Liver (tissue), 8 donors: ENCODE measurements at regions not wholly inside any gene's neighbourhood (a gene's known extent, or its start where the extent isn't known, plus 50 kb on each side); places are given as distances from the start of the nearest gene placed in this dataset.

Source experiments
- DNase-seq: peaks from one replicate; pipeline ENCODE4 v3.0.0-alpha.2; 2017; ENCODE audit warnings: low spot score
- H3K27ac ChIP-seq, 2 donors: one replicate each; pipeline ENCODE4 v1.7.0; 2013; ENCODE audit warnings: inconsistent platforms in 2 of 2, low read length in 2 of 2, control low read depth in 1 of 2, low read depth in 1 of 2, mild to moderate bottlenecking in 1 of 2
- H3K27me3 ChIP-seq, 4 donors: one replicate each; pipeline versions ENCODE4 v1.6.1 to v1.7.0; 2013; ENCODE audit warnings: low read length in 3 of 4, inconsistent platforms in 1 of 4, mild to moderate bottlenecking in 1 of 4, moderate library complexity in 1 of 4; ENCODE audit not compliant: control insufficient read depth in 4 of 4, insufficient read depth in 4 of 4
- H3K36me3 ChIP-seq, 4 donors: one replicate each; pipeline versions ENCODE4 v1.6.1 to v1.7.0; 2013; ENCODE audit warnings: low read length in 3 of 4, mild to moderate bottlenecking in 3 of 4, low read depth in 1 of 4, moderate library complexity in 1 of 4; ENCODE audit not compliant: control insufficient read depth in 4 of 4, insufficient read depth in 3 of 4
- H3K4me1 ChIP-seq, 4 donors: one replicate each; pipeline versions ENCODE4 v1.6.1 to v1.7.0; 2013; ENCODE audit warnings: low read length in 3 of 4, mild to moderate bottlenecking in 3 of 4, moderate library complexity in 1 of 4; ENCODE audit not compliant: control insufficient read depth in 4 of 4, insufficient read depth in 4 of 4
- H3K4me3 ChIP-seq, 3 donors: one replicate each; pipeline versions ENCODE4 v1.6.1 to v1.7.0; 2013; ENCODE audit warnings: low read length in 3 of 3, control low read depth in 1 of 3, low read depth in 1 of 3, mild to moderate bottlenecking in 1 of 3
- H3K9ac ChIP-seq, 2 donors: one replicate each; pipeline ENCODE4 v1.7.0; 2013; ENCODE audit warnings: low read length in 2 of 2, mild to moderate bottlenecking in 2 of 2, moderate library complexity in 2 of 2, control low read depth in 1 of 2, low read depth in 1 of 2
- H3K9me3 ChIP-seq, 4 donors: one replicate each; pipeline versions ENCODE4 v1.6.1 to v1.7.0; 2013; ENCODE audit warnings: low read length in 3 of 4; ENCODE audit not compliant: control insufficient read depth in 4 of 4
- ATF3 ChIP-seq: IDR thresholded peaks from 2 replicates; pipeline ENCODE4 v1.6.1; 2016; ENCODE audit warnings: antibody characterized with exemption
- EGR1 ChIP-seq, 2 donors: IDR thresholded peaks; 2 replicates each; pipeline ENCODE4 v1.6.1; 2016 to 2018; ENCODE audit warnings: antibody characterized with exemption in 2 of 2, low read depth in 2 of 2
- FOXA1 ChIP-seq: IDR thresholded peaks from 2 replicates; pipeline ENCODE4 v1.6.1; 2016; ENCODE audit warnings: antibody characterized with exemption
- FOXA2 ChIP-seq: IDR thresholded peaks from 2 replicates; pipeline ENCODE4 v1.6.1; 2016; ENCODE audit warnings: antibody characterized with exemption
- GABPA ChIP-seq, 2 donors: IDR thresholded peaks in 1 of 2; conservative IDR thresholded peaks in 1 of 2; 2 replicates each; pipeline ENCODE4 v1.6.1; 2016; ENCODE audit warnings: antibody characterized with exemption in 2 of 2, mild to moderate bottlenecking in 1 of 2, moderate library complexity in 1 of 2
- HNF4A ChIP-seq, 2 donors: conservative IDR thresholded peaks; 2 replicates each; pipeline ENCODE4 v1.6.1; 2016; ENCODE audit warnings: antibody characterized with exemption in 2 of 2, mild to moderate bottlenecking in 2 of 2
- HNF4G ChIP-seq: IDR thresholded peaks from 2 replicates; pipeline ENCODE4 v1.6.1; 2016; ENCODE audit warnings: antibody characterized with exemption
- JUND ChIP-seq, 2 donors: IDR thresholded peaks; 2 replicates each; pipeline ENCODE4 v1.6.1; 2016; ENCODE audit warnings: antibody characterized with exemption in 2 of 2
- RAD21 ChIP-seq, 2 donors: IDR thresholded peaks; 2 replicates each; pipeline ENCODE4 v1.6.1; 2016; ENCODE audit warnings: antibody characterized with exemption in 2 of 2, mild to moderate bottlenecking in 2 of 2
- REST ChIP-seq: IDR thresholded peaks from 2 replicates; pipeline ENCODE4 v1.6.1; 2016; ENCODE audit warnings: antibody characterized with exemption, mild to moderate bottlenecking
- SP1 ChIP-seq: IDR thresholded peaks from 2 replicates; pipeline ENCODE4 v1.6.1; 2018; ENCODE audit warnings: antibody characterized with exemption, mild to moderate bottlenecking
- TAF1 ChIP-seq: conservative IDR thresholded peaks from 2 replicates; pipeline ENCODE4 v1.6.1; 2016; ENCODE audit warnings: antibody characterized with exemption, mild to moderate bottlenecking
- YY1 ChIP-seq: IDR thresholded peaks from 2 replicates; pipeline ENCODE4 v1.6.1; 2016; ENCODE audit warnings: antibody characterized with exemption, mild to moderate bottlenecking
- ZBTB33 ChIP-seq: IDR thresholded peaks from 2 replicates; pipeline ENCODE4 v1.6.1; 2016; ENCODE audit warnings: antibody characterized with exemption
- WGBS: extraction: QIAGEN DNeasy Blood & Tissue Kit; methylation state at CpG from one replicate; pipeline ENCODE4 v1.1.7; 2013; 5-methylcytosine and 5-hydroxymethylcytosine counted together
- TF ChIP-seq, protein P1 (sequence below): fragments of 150-350 bp; IDR thresholded peaks from 2 replicates; pipeline ENCODE4 v1.5.1; 2017; ENCODE audit warnings: improper control_type of control experiment, low read depth, low read length; ENCODE audit not compliant: missing input control
- TF ChIP-seq, protein P2 (sequence below): IDR thresholded peaks from 2 replicates; pipeline ENCODE4 v1.6.1; 2016; ENCODE audit warnings: antibody characterized with exemption
- donor health status: healthy.
- donor health status: healthy.
- donor health status: healthy.
- donor health status: healthy.
- donor health status: healthy.

DNA sequence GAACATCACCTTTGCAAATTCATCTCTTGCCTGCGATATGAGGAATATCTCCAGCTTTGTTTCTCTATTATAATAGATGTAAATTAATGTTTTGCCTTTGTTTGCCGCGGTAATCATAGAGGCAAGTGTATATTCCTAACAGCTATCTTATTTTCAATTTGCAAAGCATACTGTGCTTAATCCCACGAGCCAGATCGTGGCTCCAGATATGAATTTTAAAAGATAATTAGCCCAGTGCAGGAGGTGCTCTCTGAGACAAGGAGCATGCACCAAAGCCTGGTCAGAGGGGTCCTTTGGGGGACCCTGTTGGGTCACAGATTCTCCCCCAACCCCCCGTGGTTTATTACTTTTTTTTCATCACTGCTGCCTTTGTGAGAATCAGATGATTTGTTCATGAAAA lies 1087.5 kb downstream of the BCL11B start (continued):
- TF ChIP-seq REST (no peak), EGR1 (IDR thresholded peaks at IDR 0.05; ENCODE audit: low read depth in 2 of 2) (no peak), JUND (IDR thresholded peaks at IDR 0.05) (no peak), YY1 (no peak), SP1 (no peak), ATF3 (no peak)

DNA sequence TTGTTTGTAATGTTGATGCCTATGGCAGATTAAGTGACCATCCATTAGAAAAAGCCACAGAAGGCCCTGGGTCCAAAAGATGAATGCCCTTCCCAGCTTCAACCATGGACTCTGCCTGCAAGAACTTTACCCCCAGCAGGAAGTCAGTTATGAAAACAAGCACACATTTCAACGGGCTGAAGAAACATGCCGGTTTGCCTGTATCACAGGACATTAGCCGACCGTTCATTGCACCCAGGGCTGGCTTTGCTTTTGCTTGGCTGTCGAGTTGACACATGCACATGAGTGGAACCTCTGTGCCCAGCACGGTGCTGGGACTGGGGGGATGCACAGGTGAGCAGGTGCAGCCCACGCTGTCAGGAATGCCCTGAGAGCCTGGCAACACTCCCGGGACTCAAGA lies 1087.0 kb downstream of the BCL11B start:
- Histone ChIP-seq H3K9me3 (no peaks in the 10 kb centered on the region), H3K27ac (no peak overlapping the region), H3K36me3 (no peaks in the 10 kb centered on the region), H3K4me3 (no peak overlapping the region), H3K27me3 (peaks cover 0 to 3% (median 0%) of the 10 kb centered on the region in 4 donors), H3K9ac (no peak overlapping the region), H3K4me1 (no peaks in the 10 kb centered on the region)
- DNase-seq = no peak
- no peak for TF ChIP-seq FOXA2
- TF ChIP-seq TAF1 = no peak
- TF ChIP-seq JUND (IDR thresholded peaks at IDR 0.05) = no peak
- no peak for TF ChIP-seq EGR1 (IDR thresholded peaks at IDR 0.05; ENCODE audit: low read depth in 2 of 2)
- 51% methylated on average over 8 of the region's 8 CpGs for WGBS

- H3K27me3 ChIP-seq = peaks cover 0 to 3% (median 0%) of the 10 kb centered on the region in 4 donors
- H3K36me3 ChIP-seq = no peaks in the 10 kb centered on the region
- DNase-seq = no peak
- H3K9ac ChIP-seq = no peak overlapping the region
- 73% methylated on average over 3 of the region's 3 CpGs for WGBS
- H3K4me1 ChIP-seq = no peaks in the 10 kb centered on the region
- no peak overlapping the region for H3K27ac ChIP-seq
- TF ChIP-seq SP1 (no peak), RAD21 (IDR thresholded peaks at IDR 0.05) (no peak), JUND (IDR thresholded peaks at IDR 0.05) (no peak), FOXA2 (no peak), ZBTB33 (no peak), TAF1 (no peak), REST (no peak), ATF3 (no peak), YY1 (no peak), EGR1 (IDR thresholded peaks at IDR 0.05; ENCODE audit: low read depth in 2 of 2) (no peak), FOXA1 (no peak), HNF4G (no peak), GABPA (IDR thresholded peaks at IDR 0.05 in 1 of 2, conservative IDR thresholded peaks at IDR 0.05 in 1 of 2) (no peak), HNF4A (conservative IDR thresholded peaks at IDR 0.05) (no peak)
- TF ChIP-seq, protein P1, sequence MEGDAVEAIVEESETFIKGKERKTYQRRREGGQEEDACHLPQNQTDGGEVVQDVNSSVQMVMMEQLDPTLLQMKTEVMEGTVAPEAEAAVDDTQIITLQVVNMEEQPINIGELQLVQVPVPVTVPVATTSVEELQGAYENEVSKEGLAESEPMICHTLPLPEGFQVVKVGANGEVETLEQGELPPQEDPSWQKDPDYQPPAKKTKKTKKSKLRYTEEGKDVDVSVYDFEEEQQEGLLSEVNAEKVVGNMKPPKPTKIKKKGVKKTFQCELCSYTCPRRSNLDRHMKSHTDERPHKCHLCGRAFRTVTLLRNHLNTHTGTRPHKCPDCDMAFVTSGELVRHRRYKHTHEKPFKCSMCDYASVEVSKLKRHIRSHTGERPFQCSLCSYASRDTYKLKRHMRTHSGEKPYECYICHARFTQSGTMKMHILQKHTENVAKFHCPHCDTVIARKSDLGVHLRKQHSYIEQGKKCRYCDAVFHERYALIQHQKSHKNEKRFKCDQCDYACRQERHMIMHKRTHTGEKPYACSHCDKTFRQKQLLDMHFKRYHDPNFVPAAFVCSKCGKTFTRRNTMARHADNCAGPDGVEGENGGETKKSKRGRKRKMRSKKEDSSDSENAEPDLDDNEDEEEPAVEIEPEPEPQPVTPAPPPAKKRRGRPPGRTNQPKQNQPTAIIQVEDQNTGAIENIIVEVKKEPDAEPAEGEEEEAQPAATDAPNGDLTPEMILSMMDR = no peak
- TF ChIP-seq, protein P2, sequence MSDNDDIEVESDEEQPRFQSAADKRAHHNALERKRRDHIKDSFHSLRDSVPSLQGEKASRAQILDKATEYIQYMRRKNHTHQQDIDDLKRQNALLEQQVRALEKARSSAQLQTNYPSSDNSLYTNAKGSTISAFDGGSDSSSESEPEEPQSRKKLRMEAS = no peak
- H3K4me3 ChIP-seq = no peak overlapping the region
- H3K9me3 ChIP-seq = no peaks in the 10 kb centered on the region
Measured at GRCh38 chr14:98186140-98186539, 1085.9 kb downstream of the BCL11B start.
